ENCODE measurements at regions not wholly inside any gene's neighbourhood (a gene's known extent, or its start where the extent isn't known, plus 50 kb on each side); places are given as distances from the start of the nearest gene placed in this dataset.
"Not testable (repeated sequence)": the region's sequence is repeated elsewhere in the genome, so short reads cannot be mapped to it uniquely, and the experiment has no call there.

- no peak for DNase-seq (ENCODE audit: extremely low read depth in 1 of 11, low read depth in 9 of 11, low spot score in 4 of 11)
Measured at GRCh38 chr4:129916991-129917390, 821.0 kb downstream of the C4orf33 start.

DNA sequence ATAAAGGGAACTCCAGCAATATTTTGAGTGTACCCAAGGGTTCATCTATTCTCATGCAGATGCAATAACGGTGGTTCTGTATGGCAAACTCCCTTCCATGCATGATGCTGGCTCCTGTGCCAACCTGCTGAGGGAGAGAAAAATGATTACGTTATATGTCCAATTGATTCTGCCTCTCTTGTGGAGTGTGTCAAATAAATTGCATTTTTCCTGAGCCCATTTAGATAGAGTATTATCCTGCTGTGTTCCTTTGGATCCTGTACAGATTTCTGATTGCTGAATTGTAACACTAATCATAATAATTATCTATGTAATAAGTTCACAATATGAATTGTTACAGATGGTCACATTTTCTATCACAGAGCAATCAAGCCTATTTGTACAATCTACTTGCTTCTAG lies 821.7 kb downstream of the C4orf33 start:
- DNase-seq (ENCODE audit: extremely low read depth in 1 of 11, low read depth in 9 of 11, low spot score in 4 of 11), result no peak

GRCh38 chr4:129926936-129927335 lies 831.0 kb downstream of the C4orf33 start:
- peak in 2 of 11 donors; percentile 1 for DNase-seq (ENCODE audit: extremely low read depth in 1 of 11, low read depth in 9 of 11, low spot score in 4 of 11)

DNA sequence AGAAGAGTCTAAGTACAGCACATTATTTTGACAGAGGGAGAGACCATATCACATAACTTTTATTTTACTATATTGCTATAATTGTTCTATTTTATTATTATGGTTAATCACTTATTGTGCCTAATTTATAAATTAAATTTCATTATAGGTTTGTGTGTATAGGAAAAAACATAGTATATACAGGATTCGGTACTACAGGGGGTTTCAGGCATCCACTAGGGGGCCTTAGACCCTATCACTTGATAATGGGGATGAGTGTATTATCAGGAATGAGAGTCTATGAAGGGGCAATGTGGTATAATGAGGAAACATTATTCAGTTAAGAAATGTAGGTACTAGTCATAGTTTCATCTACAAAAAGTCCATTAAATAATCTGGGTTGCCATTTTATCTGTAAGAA lies 833.1 kb downstream of the C4orf33 start:
- peak in 1 of 11 donors; percentile 2 for DNase-seq (ENCODE audit: extremely low read depth in 1 of 11, low read depth in 9 of 11, low spot score in 4 of 11)

- no peak for DNase-seq (ENCODE audit: extremely low read depth in 1 of 11, low read depth in 9 of 11, low spot score in 4 of 11)
Measured at GRCh38 chr4:129929984-129930383, 834.0 kb downstream of the C4orf33 start.

DNA sequence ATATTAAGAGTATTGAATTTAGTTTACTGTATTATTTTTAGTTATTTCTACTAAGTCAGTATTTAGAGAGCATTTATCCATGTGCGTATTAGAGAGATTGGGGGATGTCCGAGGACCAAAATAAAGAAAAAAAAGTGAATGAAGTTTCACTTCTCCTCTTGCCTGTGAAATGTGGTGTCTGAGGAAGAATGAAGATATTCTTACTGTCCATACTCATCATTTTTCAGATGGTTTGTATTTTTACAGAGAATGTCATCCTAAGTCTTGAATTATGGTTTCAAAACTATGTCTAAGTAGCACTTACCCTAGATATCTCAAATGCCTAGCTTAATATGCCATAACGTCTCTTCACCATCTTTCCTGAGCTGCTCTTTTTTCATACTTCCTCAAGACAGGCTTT lies 854.3 kb downstream of the C4orf33 start:
- no peak for DNase-seq (ENCODE audit: extremely low read depth in 1 of 11, low read depth in 9 of 11, low spot score in 4 of 11)

- DNase-seq (ENCODE audit: extremely low read depth in 1 of 11, low read depth in 9 of 11, low spot score in 4 of 11), result no peak
Measured at GRCh38 chr4:129966175-129966574, 870.2 kb downstream of the C4orf33 start.

- DNase-seq (ENCODE audit: extremely low read depth in 1 of 11, low read depth in 9 of 11, low spot score in 4 of 11), result no peak
Measured at GRCh38 chr4:129968366-129968765, 872.4 kb downstream of the C4orf33 start.

DNA sequence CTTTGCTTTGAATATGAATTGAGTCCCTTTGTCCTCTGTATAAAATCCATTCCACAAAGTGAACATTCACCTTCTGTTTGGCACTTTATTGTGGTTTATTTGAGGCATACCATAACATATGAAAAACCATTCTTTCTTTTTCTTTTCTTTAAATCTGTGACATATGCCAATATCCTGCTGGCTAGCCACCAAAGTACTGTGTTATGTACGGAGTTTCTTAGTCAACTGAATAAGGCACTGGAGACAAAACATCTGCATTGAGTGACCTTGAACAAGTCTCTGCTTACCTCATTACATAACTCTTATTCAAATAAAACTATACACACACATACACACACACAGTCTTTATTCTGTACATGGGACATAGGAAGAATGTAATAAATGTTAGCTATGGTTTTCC lies 872.8 kb downstream of the C4orf33 start:
- DNase-seq (ENCODE audit: extremely low read depth in 1 of 11, low read depth in 9 of 11, low spot score in 4 of 11), result no peak

- DNase-seq (ENCODE audit: extremely low read depth in 1 of 11, low read depth in 9 of 11, low spot score in 4 of 11), result no peak
Measured at GRCh38 chr4:129970801-129971200, 874.8 kb downstream of the C4orf33 start.

DNA sequence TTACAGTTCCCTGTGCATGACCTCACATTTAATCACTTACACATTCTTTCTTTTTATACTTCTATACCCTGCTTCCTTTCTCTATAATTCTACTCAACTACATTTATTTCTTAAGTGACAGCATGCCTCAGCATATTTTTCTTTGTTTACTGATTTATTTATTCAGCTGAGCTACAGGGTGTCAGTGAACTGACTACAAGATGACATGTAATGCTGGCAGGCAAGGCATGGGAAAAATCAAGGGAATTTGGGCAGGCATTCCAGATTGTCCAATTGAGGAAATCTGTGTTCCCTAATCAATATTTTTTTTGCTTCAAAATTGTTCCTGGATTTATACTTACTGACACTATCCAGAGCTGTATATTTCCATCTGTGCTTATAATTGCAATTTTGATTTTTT lies 875.5 kb downstream of the C4orf33 start:
- DNase-seq (ENCODE audit: extremely low read depth in 1 of 11, low read depth in 9 of 11, low spot score in 4 of 11), result no peak

- DNase-seq (ENCODE audit: extremely low read depth in 1 of 11, low read depth in 9 of 11, low spot score in 4 of 11), result no peak
Measured at GRCh38 chr4:129972257-129972656, 876.3 kb downstream of the C4orf33 start.

GRCh38 chr4:129974730-129975129 lies 878.8 kb downstream of the C4orf33 start:
- DNase-seq (ENCODE audit: extremely low read depth in 1 of 11, low read depth in 9 of 11, low spot score in 4 of 11), result no peak

DNA sequence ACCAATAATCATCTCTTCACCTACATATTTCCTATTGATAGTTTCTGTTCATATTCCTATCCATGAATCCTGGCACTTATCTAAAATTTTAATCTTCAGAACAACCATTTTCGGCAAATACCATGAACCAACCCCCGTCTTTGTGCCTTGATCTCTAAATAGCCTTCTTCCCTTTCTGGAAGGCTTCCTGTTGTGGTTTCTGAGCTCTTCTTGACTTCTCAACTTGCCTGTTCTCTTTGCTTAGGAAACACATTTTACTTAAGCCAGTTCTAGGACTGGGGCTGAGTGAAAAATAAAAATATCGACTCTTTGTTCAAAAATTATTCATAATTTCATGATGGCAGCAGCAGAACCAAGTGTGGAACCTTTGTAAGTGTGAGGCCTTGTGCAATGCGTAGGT lies 882.4 kb downstream of the C4orf33 start:
- no peak for DNase-seq (ENCODE audit: extremely low read depth in 1 of 11, low read depth in 9 of 11, low spot score in 4 of 11)

DNA sequence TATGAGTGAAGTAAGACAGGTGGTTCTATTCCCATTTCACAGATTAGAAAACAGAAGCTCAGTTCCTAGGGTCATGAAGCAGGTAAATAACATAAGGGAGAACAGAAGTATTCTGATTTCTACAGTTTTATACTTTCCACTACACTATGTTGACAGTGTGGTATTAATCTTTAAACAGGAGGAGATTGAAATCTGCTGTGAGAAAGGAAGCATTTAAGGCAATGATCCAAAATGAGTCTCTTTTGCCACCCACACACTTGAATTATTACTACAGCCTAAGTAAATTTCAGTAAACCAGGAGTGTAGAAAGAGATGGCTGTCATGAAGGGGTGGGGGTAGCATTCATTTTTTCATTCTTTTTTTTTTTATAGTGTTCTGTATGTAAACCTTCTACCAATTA lies 893.0 kb downstream of the C4orf33 start:
- no peak for DNase-seq (ENCODE audit: extremely low read depth in 1 of 11, low read depth in 9 of 11, low spot score in 4 of 11)

DNA sequence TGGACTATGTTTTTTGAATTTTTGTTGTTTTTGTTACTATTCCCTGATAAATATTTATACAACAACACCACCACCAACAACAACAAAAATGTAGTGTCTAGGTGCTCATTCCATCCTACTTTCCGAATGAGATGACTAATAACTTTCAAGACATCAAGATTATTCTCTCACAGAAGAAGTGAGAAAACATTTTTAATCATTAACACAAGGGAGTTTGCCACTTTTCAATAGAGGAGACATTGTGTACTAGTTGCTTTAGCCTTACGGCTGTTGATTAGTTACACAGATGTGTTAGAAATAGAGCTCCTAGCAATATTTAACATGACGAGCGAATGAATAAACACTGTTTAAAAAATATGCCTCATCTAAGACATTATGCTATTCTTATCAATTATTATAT lies 898.8 kb downstream of the C4orf33 start:
- no peak for DNase-seq (ENCODE audit: extremely low read depth in 1 of 11, low read depth in 9 of 11, low spot score in 4 of 11)

- no peak for DNase-seq (ENCODE audit: extremely low read depth in 1 of 11, low read depth in 9 of 11, low spot score in 4 of 11)
Measured at GRCh38 chr4:129998436-129999150, 902.6 kb downstream of the C4orf33 start.

- DNase-seq (ENCODE audit: extremely low read depth in 1 of 11, low read depth in 9 of 11, low spot score in 4 of 11), result no peak
Measured at GRCh38 chr4:129999156-129999555, 903.2 kb downstream of the C4orf33 start.

DNA sequence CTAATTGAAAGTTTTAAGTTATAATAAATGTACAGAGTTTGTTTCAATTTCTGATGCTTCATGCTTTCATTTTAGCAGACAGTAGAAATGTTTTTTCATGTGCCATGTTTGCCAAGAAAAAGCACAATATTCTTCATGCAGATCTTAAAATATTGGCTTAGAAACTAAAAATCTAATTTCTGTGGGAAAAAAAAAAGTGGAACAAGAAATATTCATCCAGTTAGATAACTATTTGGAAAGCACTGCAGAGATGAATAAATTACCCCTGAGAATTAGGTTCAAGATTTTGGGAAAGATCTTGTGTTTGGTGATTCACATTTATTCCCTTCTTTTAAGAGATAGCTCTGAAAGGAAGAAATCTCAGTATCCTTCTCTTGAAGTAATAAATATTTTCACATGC lies 912.5 kb downstream of the C4orf33 start:
- DNase-seq (ENCODE audit: extremely low read depth in 1 of 11, low read depth in 9 of 11, low spot score in 4 of 11), result no peak

- not testable (repeated sequence) for DNase-seq (ENCODE audit: extremely low read depth in 1 of 11, low read depth in 9 of 11, low spot score in 4 of 11)
Measured at GRCh38 chr4:130012806-130013205, 916.9 kb downstream of the C4orf33 start.

GRCh38 chr4:130021706-130022105 lies 925.8 kb downstream of the C4orf33 start:
- no peak for DNase-seq (ENCODE audit: extremely low read depth in 1 of 11, low read depth in 9 of 11, low spot score in 4 of 11)

All from renal cortex interstitium (tissue), 11 donors.